Keratinocyte (primary cell): ENCODE measurements at regions not wholly inside any gene's neighbourhood (a gene's known extent, or its start where the extent isn't known, plus 50 kb on each side); places are given as distances from the start of the nearest gene placed in this dataset.

Source experiments
- DNase-seq: peaks from one replicate; pipeline ENCODE4 v3.0.0-alpha.2; 2011; ENCODE audit warnings: low read depth, missing footprints, low spot score
- FAIRE-seq: peaks from 2 replicates; lab custom pipeline; 2011; peaks lifted over from hg19 to GRCh38; lab: Jason Lieb, UNC
- H2AFZ ChIP-seq: 2 replicates; pipeline ENCODE4 v1.6.0; 2012; ENCODE audit warnings: low read length, control low read depth, inconsistent platforms; ENCODE audit not compliant: control insufficient read depth
- H3K27ac ChIP-seq: 2 replicates; pipeline ENCODE4 v1.5.1; 2011; ENCODE audit warnings: low read length; ENCODE audit not compliant: control insufficient read depth, insufficient read depth
- H3K27me3 ChIP-seq: 3 replicates; pipeline ENCODE4 v1.6.0; 2011; ENCODE audit warnings: low read length; ENCODE audit not compliant: control insufficient read depth, insufficient read depth; ENCODE audit errors: extremely low read depth
- H3K36me3 ChIP-seq, 2 experiments: 2 replicates in 1 of 2; 3 replicates in 1 of 2; pipeline ENCODE4 v1.5.1; 2011; ENCODE audit warnings: low read length in 2 of 2, mild to moderate bottlenecking in 1 of 2; ENCODE audit not compliant: control insufficient read depth in 2 of 2, insufficient read depth in 2 of 2; ENCODE audit errors: extremely low read depth in 1 of 2
- H3K4me1 ChIP-seq: 3 replicates; pipeline ENCODE4 v1.5.1; 2011; ENCODE audit warnings: low read length; ENCODE audit not compliant: control insufficient read depth, insufficient read depth; ENCODE audit errors: extremely low read depth
- H3K4me2 ChIP-seq: 3 replicates; pipeline ENCODE4 v1.6.0; 2011; ENCODE audit warnings: low read depth, low read length; ENCODE audit not compliant: control insufficient read depth, insufficient read depth; ENCODE audit errors: extremely low read depth
- H3K4me3 ChIP-seq, 3 experiments: fragments of 200-600 bp in 1 of 3; sonication (generic) in 1 of 3; 2 replicates in 2 of 3; 3 replicates in 1 of 3; pipeline ENCODE4 v1.5.1; 2011 to 2016; ENCODE audit warnings: low read length in 3 of 3, mild to moderate bottlenecking in 3 of 3, control low read depth in 2 of 3, inconsistent platforms in 1 of 3, low read depth in 1 of 3, mixed read lengths in 1 of 3, mixed run types in 1 of 3, moderate library complexity in 1 of 3; ENCODE audit not compliant: control insufficient read depth in 2 of 3, insufficient read depth in 2 of 3; ENCODE audit errors: extremely low read depth in 1 of 3
- H3K79me2 ChIP-seq: 2 replicates; pipeline ENCODE4 v1.6.0; 2012; ENCODE audit warnings: low read length; ENCODE audit not compliant: control insufficient read depth, insufficient read depth
- H3K9ac ChIP-seq: 3 replicates; pipeline ENCODE4 v1.6.0; 2011; ENCODE audit warnings: low read length; ENCODE audit not compliant: control insufficient read depth, insufficient read depth; ENCODE audit errors: extremely low read depth
- H3K9me1 ChIP-seq: 3 replicates; pipeline ENCODE4 v1.6.0; 2011; ENCODE audit warnings: low read length; ENCODE audit not compliant: control insufficient read depth, insufficient read depth; ENCODE audit errors: extremely low read depth
- H3K9me3 ChIP-seq: 2 replicates; pipeline ENCODE4 v1.5.1; 2012; ENCODE audit warnings: low read depth, low read length; ENCODE audit not compliant: control insufficient read depth
- H4K20me1 ChIP-seq: 3 replicates; pipeline ENCODE4 v1.6.0; 2011; ENCODE audit warnings: low read length; ENCODE audit not compliant: control insufficient read depth, insufficient read depth; ENCODE audit errors: extremely low read depth
- EZH2 ChIP-seq: IDR thresholded peaks from one replicate; pipeline ENCODE4 v1.6.1; 2012; ENCODE audit warnings: inconsistent platforms, mild to moderate bottlenecking, low read length, moderate library complexity
- dilution Hi-C: fragments of 300-500 bp; cut with MboI; formaldehyde crosslinking; loops from one replicate; pipeline ENCODE4 v1.7.0; 2020; ENCODE audit warnings: low sequenced_read_pairs; ENCODE audit not compliant: extremely low pct_ligation_motif_present
- TF ChIP-seq, protein P1 (sequence below), 3 experiments: IDR thresholded peaks in 1 of 3; conservative IDR thresholded peaks in 1 of 3; optimal IDR thresholded peaks in 1 of 3; 2 replicates in 2 of 3; 3 replicates in 1 of 3; pipeline versions ENCODE3 to v1.5.1; 2011; ENCODE audit warnings: low read length in 3 of 3, mild to moderate bottlenecking in 3 of 3, moderate library complexity in 2 of 3, control low read depth in 1 of 3, inconsistent platforms in 1 of 3; ENCODE audit not compliant: insufficient read depth in 2 of 3; ENCODE audit errors: extremely low read depth in 1 of 3

DNA sequence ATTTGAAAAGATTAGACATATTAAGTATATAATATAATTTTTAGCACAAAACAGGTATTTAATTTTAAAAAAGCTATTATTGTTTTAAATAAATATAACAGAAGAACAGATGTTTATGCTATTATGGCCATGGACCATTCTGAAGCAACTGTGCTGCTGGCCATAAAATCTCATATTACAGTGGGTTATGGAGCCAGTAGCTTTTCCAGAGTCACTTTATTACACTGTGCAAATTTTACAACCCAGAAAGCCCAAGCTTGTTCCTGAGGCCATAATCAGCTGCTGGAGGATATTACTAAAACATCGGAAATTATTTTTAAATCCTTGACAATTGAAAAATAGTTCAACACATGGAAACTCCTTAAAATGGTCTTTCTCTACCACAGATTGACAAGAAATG, 557.3 kb upstream of the KCNMB2 start:
- dilution Hi-C loops = no loop called here
- FAIRE-seq = no peak

DNA sequence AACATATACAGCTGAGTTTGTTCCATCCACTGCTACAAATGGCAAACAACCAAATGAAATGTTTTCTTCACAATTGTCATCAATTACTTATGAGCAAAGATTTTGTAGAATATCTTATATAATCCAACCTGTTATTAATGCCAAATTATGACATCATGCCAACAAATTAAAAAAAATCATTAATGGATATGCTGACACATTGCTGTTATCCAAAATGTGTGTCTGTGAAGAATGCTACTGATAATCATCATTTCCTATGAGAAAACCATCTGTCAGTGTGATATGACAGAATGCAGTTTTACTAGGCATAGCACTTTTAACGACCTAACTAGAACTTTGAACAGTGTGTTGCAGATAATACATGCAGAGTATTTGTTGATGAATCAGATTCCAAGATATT, 556.5 kb upstream of the KCNMB2 start:
- Histone ChIP-seq H3K27me3 (no peaks in the 10 kb centered on the region), H4K20me1 (no peaks in the 10 kb centered on the region), H3K4me2 (no peak overlapping the region), H2AFZ (no peak overlapping the region), H3K4me3 (no peak overlapping the region), H3K27ac (no peak overlapping the region), H3K36me3 (no peaks in the 10 kb centered on the region), H3K9me1 (no peaks in the 10 kb centered on the region), H3K4me1 (peaks cover 3% of the 10 kb centered on the region), H3K9me3 (no peaks in the 10 kb centered on the region), H3K79me2 (no peaks in the 10 kb centered on the region), H3K9ac (no peak overlapping the region)
- dilution Hi-C loops = no loop called here
- FAIRE-seq (no peak), DNase-seq (no peak)
- TF ChIP-seq, protein P1, sequence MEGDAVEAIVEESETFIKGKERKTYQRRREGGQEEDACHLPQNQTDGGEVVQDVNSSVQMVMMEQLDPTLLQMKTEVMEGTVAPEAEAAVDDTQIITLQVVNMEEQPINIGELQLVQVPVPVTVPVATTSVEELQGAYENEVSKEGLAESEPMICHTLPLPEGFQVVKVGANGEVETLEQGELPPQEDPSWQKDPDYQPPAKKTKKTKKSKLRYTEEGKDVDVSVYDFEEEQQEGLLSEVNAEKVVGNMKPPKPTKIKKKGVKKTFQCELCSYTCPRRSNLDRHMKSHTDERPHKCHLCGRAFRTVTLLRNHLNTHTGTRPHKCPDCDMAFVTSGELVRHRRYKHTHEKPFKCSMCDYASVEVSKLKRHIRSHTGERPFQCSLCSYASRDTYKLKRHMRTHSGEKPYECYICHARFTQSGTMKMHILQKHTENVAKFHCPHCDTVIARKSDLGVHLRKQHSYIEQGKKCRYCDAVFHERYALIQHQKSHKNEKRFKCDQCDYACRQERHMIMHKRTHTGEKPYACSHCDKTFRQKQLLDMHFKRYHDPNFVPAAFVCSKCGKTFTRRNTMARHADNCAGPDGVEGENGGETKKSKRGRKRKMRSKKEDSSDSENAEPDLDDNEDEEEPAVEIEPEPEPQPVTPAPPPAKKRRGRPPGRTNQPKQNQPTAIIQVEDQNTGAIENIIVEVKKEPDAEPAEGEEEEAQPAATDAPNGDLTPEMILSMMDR (optimal IDR thresholded peaks at IDR 0.05 in 1 of 3, IDR thresholded peaks at IDR 0.05 in 1 of 3, conservative IDR thresholded peaks at IDR 0.05 in 1 of 3; ENCODE audit: extremely low read depth in 1 of 3, insufficient read depth in 2 of 3, low read length in 3 of 3) = no peak

More for the DNA sequence above, 557.3 kb upstream of the KCNMB2 start:
- no peaks in the 10 kb centered on the region for H3K9me1 ChIP-seq
- H3K4me1 ChIP-seq = peaks cover 3% of the 10 kb centered on the region
- no peak overlapping the region for H3K4me2 ChIP-seq
- H3K27ac ChIP-seq = no peak overlapping the region
- no peak for DNase-seq
- H3K4me3 ChIP-seq = no peak overlapping the region
- no peaks in the 10 kb centered on the region for H3K27me3 ChIP-seq
- TF ChIP-seq EZH2 = no peak
- TF ChIP-seq, protein P1 (optimal IDR thresholded peaks at IDR 0.05 in 1 of 3, IDR thresholded peaks at IDR 0.05 in 1 of 3, conservative IDR thresholded peaks at IDR 0.05 in 1 of 3; ENCODE audit: extremely low read depth in 1 of 3, insufficient read depth in 2 of 3, low read length in 3 of 3) = no peak
- H4K20me1 ChIP-seq = no peaks in the 10 kb centered on the region
- H3K79me2 ChIP-seq = no peaks in the 10 kb centered on the region
- no peak overlapping the region for H2AFZ ChIP-seq
- H3K9me3 ChIP-seq = no peaks in the 10 kb centered on the region
- no peak overlapping the region for H3K9ac ChIP-seq
- H3K36me3 ChIP-seq = no peaks in the 10 kb centered on the region
